Neural cell (in vitro differentiated cells): ENCODE measurements at regions not wholly inside any gene's neighbourhood (a gene's known extent, or its start where the extent isn't known, plus 50 kb on each side); places are given as distances from the start of the nearest gene placed in this dataset.

Experiments used
- H2AFZ ChIP-seq: fragments of 200-600, 300-800 bp; sonication (generic), shearing (Covaris generic); 2 replicates; pipeline ENCODE4 v1.6.0; 2014; ENCODE audit warnings: low read depth, mild to moderate bottlenecking, antibody characterized with exemption, low read length, moderate library complexity
- H3F3A ChIP-seq: fragments of 200-600 bp; shearing (Covaris generic); 2 replicates; pipeline ENCODE4 v1.6.1; 2016; ENCODE audit warnings: mild to moderate bottlenecking, moderate library complexity, mixed read lengths, antibody characterized with exemption, low read length; ENCODE audit not compliant: insufficient read depth, poor library complexity, severe bottlenecking
- H3K27ac ChIP-seq: fragments of 200-600, 300-800 bp; sonication (generic), shearing (Covaris generic); 2 replicates; pipeline ENCODE4 v1.5.1; 2014; ENCODE audit warnings: mild to moderate bottlenecking, low read length, moderate library complexity
- H3K27me3 ChIP-seq: fragments of 300-800, 200-600 bp; sonication (generic), shearing (Covaris generic); 2 replicates; pipeline ENCODE4 v1.6.0; 2014; ENCODE audit warnings: mild to moderate bottlenecking, low read depth, low read length, moderate library complexity; ENCODE audit not compliant: insufficient read depth
- H3K36me3 ChIP-seq: fragments of 300-800, 200-600 bp; sonication (generic), shearing (Covaris generic); 2 replicates; pipeline ENCODE4 v1.5.1; 2014; ENCODE audit warnings: mild to moderate bottlenecking, antibody characterized with exemption, low read length, moderate library complexity; ENCODE audit not compliant: insufficient read depth
- H3K4me2 ChIP-seq: fragments of 300-800, 200-600 bp; sonication (generic), shearing (Covaris generic); 2 replicates; pipeline ENCODE4 v1.6.0; 2014; ENCODE audit warnings: mild to moderate bottlenecking, low read length
- H3K4me3 ChIP-seq: fragments of 300-800, 200-600 bp; sonication (generic), shearing (Covaris generic); 2 replicates; pipeline ENCODE4 v1.5.1; 2014; ENCODE audit warnings: mild to moderate bottlenecking, low read length, moderate library complexity
- H3K79me2 ChIP-seq: fragments of 200-600 bp; shearing (Covaris generic); replicated peaks from 2 replicates; pipeline ENCODE4 v1.6.0; 2014; ENCODE audit warnings: mild to moderate bottlenecking, low read length, moderate library complexity; ENCODE audit not compliant: insufficient read depth
- H3K9ac ChIP-seq: fragments of 300-800, 200-600 bp; sonication (generic), shearing (Covaris generic); 2 replicates; pipeline ENCODE4 v1.6.1; 2016; ENCODE audit warnings: mild to moderate bottlenecking, low read length, mixed read lengths
- H3K9me2 ChIP-seq: fragments of 200-600 bp; shearing (Covaris generic); 2 replicates; pipeline ENCODE4 v1.6.1; 2016; ENCODE audit warnings: mild to moderate bottlenecking, low read length, mixed read lengths; ENCODE audit not compliant: insufficient read depth
- H3K9me3 ChIP-seq: fragments of 200-600, 300-800 bp; sonication (generic), shearing (Covaris generic); 2 replicates; pipeline ENCODE4 v1.6.1; 2016; ENCODE audit warnings: mild to moderate bottlenecking, mixed run types, low read length, moderate library complexity, mixed read lengths
- H4K20me1 ChIP-seq: fragments of 200-600 bp; shearing (Covaris generic); 2 replicates; pipeline ENCODE4 v1.6.1; 2016; ENCODE audit warnings: mild to moderate bottlenecking, mixed run types; ENCODE audit not compliant: insufficient read depth
- EP300 ChIP-seq: fragments of 450-650 bp; conservative IDR thresholded peaks from 2 replicates; pipeline ENCODE4 v1.6.1; 2014; ENCODE audit warnings: antibody characterized with exemption, mild to moderate bottlenecking, moderate library complexity; ENCODE audit not compliant: poor library complexity, severe bottlenecking
- EZH2 ChIP-seq: fragments of 200-600, 300-800 bp; shearing (Covaris generic), sonication (generic); IDR thresholded peaks from 2 replicates; pipeline ENCODE4 v1.6.1; 2014; ENCODE audit warnings: antibody characterized with exemption, low read length, borderline replicate concordance, mild to moderate bottlenecking; ENCODE audit not compliant: insufficient read depth, poor library complexity, severe bottlenecking
- MXI1 ChIP-seq: fragments of 450-650 bp; conservative IDR thresholded peaks from 2 replicates; pipeline ENCODE4 v1.6.1; 2014; ENCODE audit warnings: antibody characterized with exemption, mild to moderate bottlenecking; ENCODE audit not compliant: poor library complexity, severe bottlenecking
- POLR2AphosphoS5 ChIP-seq: IDR thresholded peaks from 2 replicates; pipeline ENCODE4 v1.6.1; 2012
- SMC3 ChIP-seq: fragments of 450-650 bp; conservative IDR thresholded peaks from 2 replicates; pipeline ENCODE4 v1.6.1; 2014; ENCODE audit warnings: antibody characterized with exemption, mild to moderate bottlenecking, moderate library complexity; ENCODE audit not compliant: poor library complexity
- TAF1 ChIP-seq: IDR thresholded peaks from 2 replicates; pipeline ENCODE4 v1.6.1; 2012; ENCODE audit warnings: low read depth
- TF ChIP-seq, protein P1 (sequence below): fragments of 450-650 bp; IDR thresholded peaks from 2 replicates; pipeline ENCODE4 v1.5.1; 2014; ENCODE audit warnings: antibody characterized with exemption, mild to moderate bottlenecking, moderate library complexity; ENCODE audit not compliant: poor library complexity, severe bottlenecking
- TF ChIP-seq, protein P2 (sequence below): IDR thresholded peaks from 2 replicates; pipeline ENCODE4 v1.6.1; 2012; ENCODE audit warnings: borderline replicate concordance

DNA sequence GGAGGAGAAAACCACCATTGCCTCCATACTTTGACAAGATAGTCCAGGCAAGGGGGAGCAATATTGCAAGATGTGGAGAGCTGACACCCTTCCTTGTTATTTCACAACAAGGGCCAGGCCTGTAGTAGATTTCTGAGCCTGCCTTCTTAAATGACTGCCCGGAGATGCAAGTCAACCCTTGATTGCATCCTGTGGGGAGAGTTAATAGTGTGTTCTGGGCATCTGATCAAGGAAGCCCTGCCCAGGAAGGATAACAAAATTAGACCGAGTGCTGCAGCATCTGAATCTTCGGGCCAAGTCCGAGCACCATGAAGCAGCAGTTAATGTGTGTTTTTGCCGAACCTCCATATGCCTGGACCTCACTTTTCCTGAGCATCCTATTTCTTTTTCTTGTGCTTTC lies 382.3 kb downstream of the PRDM2 start:
- H3K4me3 ChIP-seq, result no peak overlapping the region
- no peaks in the 10 kb centered on the region for H3F3A ChIP-seq
- no peak overlapping the region for H2AFZ ChIP-seq
- no peaks in the 10 kb centered on the region for H3K36me3 ChIP-seq
- no peak overlapping the region for H3K27ac ChIP-seq
- H3K27me3 ChIP-seq, result no peaks in the 10 kb centered on the region
- TF ChIP-seq SMC3 (no peak), TAF1 (no peak), POLR2AphosphoS5 (no peak)
- TF ChIP-seq, protein P1, sequence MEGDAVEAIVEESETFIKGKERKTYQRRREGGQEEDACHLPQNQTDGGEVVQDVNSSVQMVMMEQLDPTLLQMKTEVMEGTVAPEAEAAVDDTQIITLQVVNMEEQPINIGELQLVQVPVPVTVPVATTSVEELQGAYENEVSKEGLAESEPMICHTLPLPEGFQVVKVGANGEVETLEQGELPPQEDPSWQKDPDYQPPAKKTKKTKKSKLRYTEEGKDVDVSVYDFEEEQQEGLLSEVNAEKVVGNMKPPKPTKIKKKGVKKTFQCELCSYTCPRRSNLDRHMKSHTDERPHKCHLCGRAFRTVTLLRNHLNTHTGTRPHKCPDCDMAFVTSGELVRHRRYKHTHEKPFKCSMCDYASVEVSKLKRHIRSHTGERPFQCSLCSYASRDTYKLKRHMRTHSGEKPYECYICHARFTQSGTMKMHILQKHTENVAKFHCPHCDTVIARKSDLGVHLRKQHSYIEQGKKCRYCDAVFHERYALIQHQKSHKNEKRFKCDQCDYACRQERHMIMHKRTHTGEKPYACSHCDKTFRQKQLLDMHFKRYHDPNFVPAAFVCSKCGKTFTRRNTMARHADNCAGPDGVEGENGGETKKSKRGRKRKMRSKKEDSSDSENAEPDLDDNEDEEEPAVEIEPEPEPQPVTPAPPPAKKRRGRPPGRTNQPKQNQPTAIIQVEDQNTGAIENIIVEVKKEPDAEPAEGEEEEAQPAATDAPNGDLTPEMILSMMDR, result no peak
- H3K9me3 ChIP-seq, result no peaks in the 10 kb centered on the region
- H4K20me1 ChIP-seq, result no peaks in the 10 kb centered on the region
- no peaks in the 10 kb centered on the region for H3K9me2 ChIP-seq
- H3K79me2 ChIP-seq, result no peaks in the 10 kb centered on the region
- no peak overlapping the region for H3K4me2 ChIP-seq
- H3K9ac ChIP-seq, result no peak overlapping the region

DNA sequence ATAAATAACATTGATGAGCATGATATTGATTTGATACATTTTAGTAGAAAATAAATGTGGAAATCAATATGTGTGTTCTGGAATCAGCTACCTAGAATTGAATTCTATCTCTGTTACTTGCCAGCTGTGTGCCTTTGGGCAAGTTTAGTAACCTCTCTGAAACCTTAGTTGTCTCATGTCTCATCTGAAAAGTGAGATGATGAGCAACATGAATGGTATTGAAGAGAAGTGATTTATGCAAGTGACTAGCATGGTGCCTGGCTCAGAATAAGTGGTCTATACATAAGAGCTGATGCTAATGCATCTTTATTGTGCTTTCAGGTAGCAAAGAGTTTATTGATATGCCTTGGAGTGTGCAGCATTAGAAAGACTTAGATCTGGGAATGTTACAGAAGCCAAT lies 383.3 kb downstream of the PRDM2 start:
- no peaks in the 10 kb centered on the region for H3K9me3 ChIP-seq
- H3K4me2 ChIP-seq, result no peak overlapping the region
- no peak overlapping the region for H3K4me3 ChIP-seq
- no peaks in the 10 kb centered on the region for H3F3A ChIP-seq
- H3K27ac ChIP-seq, result no peak overlapping the region
- H3K9me2 ChIP-seq, result no peaks in the 10 kb centered on the region
- no peaks in the 10 kb centered on the region for H3K27me3 ChIP-seq
- TF ChIP-seq TAF1 (no peak), MXI1 (no peak), EZH2 (no peak), EP300 (no peak), POLR2AphosphoS5 (no peak)
- TF ChIP-seq, protein P1, result no peak
- TF ChIP-seq, protein P2, sequence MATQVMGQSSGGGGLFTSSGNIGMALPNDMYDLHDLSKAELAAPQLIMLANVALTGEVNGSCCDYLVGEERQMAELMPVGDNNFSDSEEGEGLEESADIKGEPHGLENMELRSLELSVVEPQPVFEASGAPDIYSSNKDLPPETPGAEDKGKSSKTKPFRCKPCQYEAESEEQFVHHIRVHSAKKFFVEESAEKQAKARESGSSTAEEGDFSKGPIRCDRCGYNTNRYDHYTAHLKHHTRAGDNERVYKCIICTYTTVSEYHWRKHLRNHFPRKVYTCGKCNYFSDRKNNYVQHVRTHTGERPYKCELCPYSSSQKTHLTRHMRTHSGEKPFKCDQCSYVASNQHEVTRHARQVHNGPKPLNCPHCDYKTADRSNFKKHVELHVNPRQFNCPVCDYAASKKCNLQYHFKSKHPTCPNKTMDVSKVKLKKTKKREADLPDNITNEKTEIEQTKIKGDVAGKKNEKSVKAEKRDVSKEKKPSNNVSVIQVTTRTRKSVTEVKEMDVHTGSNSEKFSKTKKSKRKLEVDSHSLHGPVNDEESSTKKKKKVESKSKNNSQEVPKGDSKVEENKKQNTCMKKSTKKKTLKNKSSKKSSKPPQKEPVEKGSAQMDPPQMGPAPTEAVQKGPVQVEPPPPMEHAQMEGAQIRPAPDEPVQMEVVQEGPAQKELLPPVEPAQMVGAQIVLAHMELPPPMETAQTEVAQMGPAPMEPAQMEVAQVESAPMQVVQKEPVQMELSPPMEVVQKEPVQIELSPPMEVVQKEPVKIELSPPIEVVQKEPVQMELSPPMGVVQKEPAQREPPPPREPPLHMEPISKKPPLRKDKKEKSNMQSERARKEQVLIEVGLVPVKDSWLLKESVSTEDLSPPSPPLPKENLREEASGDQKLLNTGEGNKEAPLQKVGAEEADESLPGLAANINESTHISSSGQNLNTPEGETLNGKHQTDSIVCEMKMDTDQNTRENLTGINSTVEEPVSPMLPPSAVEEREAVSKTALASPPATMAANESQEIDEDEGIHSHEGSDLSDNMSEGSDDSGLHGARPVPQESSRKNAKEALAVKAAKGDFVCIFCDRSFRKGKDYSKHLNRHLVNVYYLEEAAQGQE, result no peak
- H4K20me1 ChIP-seq, result no peaks in the 10 kb centered on the region
- H3K36me3 ChIP-seq, result no peaks in the 10 kb centered on the region
- H2AFZ ChIP-seq, result no peak overlapping the region
- no peaks in the 10 kb centered on the region for H3K79me2 ChIP-seq
- H3K9ac ChIP-seq, result no peak overlapping the region
